H1 (cell line): ENCODE measurements at regions not wholly inside any gene's neighbourhood (a gene's known extent, or its start where the extent isn't known, plus 50 kb on each side); places are given as distances from the start of the nearest gene placed in this dataset.

Experiments
- CTCF ChIA-PET: fragments of 300-600 bp; sonication (Branson Sonifier 250); formaldehyde crosslinking; loops from one replicate; lab custom pipeline; 2021; ENCODE audit not compliant: partially characterized antibody; lab: Charles Lee
- POLR2A ChIA-PET: fragments of 300-600 bp; sonication (Branson Sonifier 250); formaldehyde crosslinking; loops from one replicate; lab custom pipeline; 2021; ENCODE audit warnings: inconsistent platforms; ENCODE audit not compliant: partially characterized antibody; lab: Charles Lee
- DNase-seq, 2 experiments: peaks; one replicate each; pipeline versions ENCODE4 v3.0.0 to v3.0.0-alpha.2; 2010 to 2022; ENCODE audit warnings: low spot score in 2 of 2, low read depth in 1 of 2, mixed read lengths in 1 of 2
- FAIRE-seq: peaks from 2 replicates; lab custom pipeline; 2011; peaks lifted over from hg19 to GRCh38; lab: Jason Lieb, UNC
- H2AFZ ChIP-seq: 2 replicates; pipeline ENCODE4 v1.8.1; 2012; ENCODE audit warnings: low read length, inconsistent platforms
- H2AK5ac ChIP-seq: 2 replicates; pipeline ENCODE4 v1.6.1; 2013; ENCODE audit warnings: low read depth, low read length
- H2BK120ac ChIP-seq: replicated peaks from 2 replicates; pipeline ENCODE3; 2013; ENCODE audit warnings: low read depth, low read length, inconsistent platforms
- H2BK12ac ChIP-seq: 2 replicates; pipeline ENCODE4 v1.6.1; 2013; ENCODE audit warnings: low read depth, low read length
- H2BK15ac ChIP-seq: 2 replicates; pipeline ENCODE4 v1.6.1; 2013; ENCODE audit warnings: low read length
- H2BK20ac ChIP-seq: 2 replicates; pipeline ENCODE4 v1.6.1; 2013; ENCODE audit warnings: low read length
- H2BK5ac ChIP-seq: 2 replicates; pipeline ENCODE4 v1.6.1; 2013; ENCODE audit warnings: low read depth, low read length
- H3K14ac ChIP-seq: 2 replicates; pipeline ENCODE4 v1.6.1; 2013; ENCODE audit warnings: inconsistent platforms; ENCODE audit not compliant: insufficient read length
- H3K18ac ChIP-seq: 2 replicates; pipeline ENCODE4 v1.6.1; 2013; ENCODE audit warnings: low read length; ENCODE audit errors: extremely low read depth
- H3K23ac ChIP-seq: 2 replicates; pipeline ENCODE4 v1.6.1; 2013; ENCODE audit warnings: inconsistent platforms; ENCODE audit not compliant: insufficient read length
- H3K23me2 ChIP-seq: 2 replicates; pipeline ENCODE4 v1.6.1; 2013; ENCODE audit warnings: low read depth, low read length
- H3K27ac ChIP-seq: 2 replicates; pipeline ENCODE4 v1.6.1; 2011; ENCODE audit warnings: low read depth, low read length, inconsistent platforms
- H3K27me3 ChIP-seq, 4 experiments: replicated peaks in 1 of 4; 1 replicate in 1 of 4; 2 replicates in 3 of 4; pipeline versions ENCODE4 v1.6.1 to v1.8.1; 2011 to 2013; ENCODE audit warnings: low read length in 3 of 4, mild to moderate bottlenecking in 3 of 4, inconsistent platforms in 2 of 4, mixed read lengths in 2 of 4, moderate library complexity in 1 of 4; ENCODE audit not compliant: control insufficient read depth in 3 of 4, insufficient read depth in 3 of 4; ENCODE audit errors: extremely low read depth in 1 of 4
- H3K36me3 ChIP-seq, 4 experiments: 2 replicates each; pipeline versions ENCODE4 v1.6.1 to v1.8.1; 2011 to 2013; ENCODE audit warnings: mild to moderate bottlenecking in 4 of 4, low read length in 3 of 4, moderate library complexity in 2 of 4, control low read depth in 1 of 4, inconsistent platforms in 1 of 4; ENCODE audit not compliant: insufficient read depth in 4 of 4, control insufficient read depth in 2 of 4
- H3K4ac ChIP-seq: replicated peaks from 2 replicates; pipeline ENCODE3; 2013; ENCODE audit warnings: low read length, low read depth, mixed read lengths, inconsistent platforms; ENCODE audit not compliant: insufficient read length
- H3K4me1 ChIP-seq, 4 experiments: replicated peaks in 1 of 4; 1 replicate in 1 of 4; 2 replicates in 3 of 4; pipeline versions ENCODE4 v1.6.1 to v1.8.1; 2011 to 2013; ENCODE audit warnings: low read length in 3 of 4, inconsistent platforms in 2 of 4, mixed read lengths in 1 of 4; ENCODE audit not compliant: insufficient read depth in 4 of 4, control insufficient read depth in 3 of 4
- H3K4me2 ChIP-seq, 2 experiments: 2 replicates each; pipeline versions ENCODE4 v1.6.1 to v1.8.1; 2011 to 2013; ENCODE audit warnings: low read depth in 2 of 2, low read length in 2 of 2, control low read depth in 1 of 2, inconsistent platforms in 1 of 2, mild to moderate bottlenecking in 1 of 2; ENCODE audit not compliant: insufficient read depth in 1 of 2
- H3K4me3 ChIP-seq, 4 experiments: fragments of 200-600, 300-600 bp in 1 of 4; sonication (generic), shearing (Covaris generic), sonication (Bioruptor Twin) in 1 of 4; 2 replicates each; pipeline versions ENCODE4 v1.5.1 to v1.8.1; 2011 to 2016; ENCODE audit warnings: low read length in 4 of 4, low read depth in 3 of 4, control low read depth in 2 of 4, inconsistent platforms in 2 of 4, mild to moderate bottlenecking in 2 of 4, mixed read lengths in 1 of 4, moderate library complexity in 1 of 4; ENCODE audit not compliant: insufficient read depth in 2 of 4; ENCODE audit errors: extremely low read depth in 1 of 4
- H3K56ac ChIP-seq: replicated peaks from 2 replicates; pipeline ENCODE3; 2013; ENCODE audit warnings: low read depth, mild to moderate bottlenecking, mixed read lengths, low read length, inconsistent platforms; ENCODE audit not compliant: insufficient read length
- H3K79me1 ChIP-seq: 2 replicates; pipeline ENCODE4 v1.6.1; 2013; ENCODE audit warnings: low read depth, low read length, control low read depth
- H3K79me2 ChIP-seq, 2 experiments: 2 replicates each; pipeline versions ENCODE4 v1.6.1 to v1.8.1; 2012 to 2013; ENCODE audit warnings: low read length in 2 of 2, mild to moderate bottlenecking in 2 of 2, inconsistent platforms in 1 of 2; ENCODE audit not compliant: insufficient read depth in 2 of 2, control insufficient read depth in 1 of 2
- H3K9ac ChIP-seq, 4 experiments: replicated peaks in 1 of 4; 1 replicate in 1 of 4; 2 replicates in 3 of 4; pipeline versions ENCODE4 v1.6.1 to v1.8.1; 2011 to 2013; ENCODE audit warnings: low read depth in 3 of 4, low read length in 3 of 4, control low read depth in 2 of 4, mild to moderate bottlenecking in 2 of 4, moderate library complexity in 2 of 4, inconsistent platforms in 1 of 4; ENCODE audit errors: extremely low read depth in 1 of 4
- H3K9me3 ChIP-seq, 2 experiments: 2 replicates each; pipeline versions ENCODE4 v1.6.1 to v1.8.1; 2012 to 2013; ENCODE audit warnings: mild to moderate bottlenecking in 2 of 2, moderate library complexity in 2 of 2, control low read depth in 1 of 2, inconsistent platforms in 1 of 2, low read depth in 1 of 2, low read length in 1 of 2, mixed read lengths in 1 of 2; ENCODE audit not compliant: insufficient read depth in 2 of 2
- H4K20me1 ChIP-seq, 2 experiments: replicated peaks in 1 of 2; 2 replicates each; pipeline versions ENCODE3 to v1.8.1; 2011 to 2013; ENCODE audit warnings: inconsistent platforms in 2 of 2, low read length in 2 of 2, mild to moderate bottlenecking in 1 of 2; ENCODE audit not compliant: insufficient read depth in 2 of 2, control insufficient read depth in 1 of 2
- H4K5ac ChIP-seq: 2 replicates; pipeline ENCODE4 v1.6.1; 2013; ENCODE audit warnings: low read length, low read depth, mixed read lengths, inconsistent platforms; ENCODE audit not compliant: insufficient read length
- H4K8ac ChIP-seq: 2 replicates; pipeline ENCODE4 v1.8.0; 2013; ENCODE audit warnings: mild to moderate bottlenecking, moderate library complexity, low read length, inconsistent platforms; ENCODE audit not compliant: insufficient read depth; ENCODE audit errors: extremely low read depth
- H4K91ac ChIP-seq: replicated peaks from 2 replicates; pipeline ENCODE3; 2013; ENCODE audit warnings: low read length, mixed read lengths, inconsistent platforms; ENCODE audit not compliant: insufficient read length
- BACH1 ChIP-seq: IDR thresholded peaks from 2 replicates; pipeline ENCODE4 v1.6.1; 2012; ENCODE audit warnings: low read length, improper control_type of control experiment
- CREB1 ChIP-seq: IDR thresholded peaks from 2 replicates; pipeline ENCODE4 v1.6.1; 2012; ENCODE audit warnings: inconsistent platforms
- EP300 ChIP-seq, 2 experiments: IDR thresholded peaks; 1 replicate in 1 of 2; 2 replicates in 1 of 2; pipeline ENCODE4 v1.6.1; 2011 to 2012; ENCODE audit warnings: low read depth in 2 of 2, low read length in 2 of 2, mild to moderate bottlenecking in 2 of 2, borderline replicate concordance in 1 of 2, inconsistent platforms in 1 of 2, moderate library complexity in 1 of 2
- GTF2F1 ChIP-seq: IDR thresholded peaks from 2 replicates; pipeline ENCODE4 v1.6.1; 2012; ENCODE audit warnings: low read depth, low read length, improper control_type of control experiment, borderline replicate concordance
- HDAC2 ChIP-seq, 2 experiments: fragments of 300-600 bp in 1 of 2; sonication (generic) in 1 of 2; IDR thresholded peaks; 2 replicates each; pipeline ENCODE4 v1.6.1; 2011 to 2012; ENCODE audit warnings: low read depth in 2 of 2, low read length in 2 of 2, mild to moderate bottlenecking in 2 of 2, moderate library complexity in 2 of 2, borderline replicate concordance in 1 of 2, inconsistent platforms in 1 of 2
- RNF2 ChIP-seq: fragments of 200-900, 300-1000 bp; sonication (generic); IDR thresholded peaks from 2 replicates; pipeline ENCODE4 v1.7.1; 2016; ENCODE audit warnings: borderline replicate concordance, low read depth, mild to moderate bottlenecking, antibody characterized with exemption, low read length; ENCODE audit not compliant: poor library complexity, severe bottlenecking; ENCODE audit errors: missing control alignments
- SUZ12 ChIP-seq: fragments of 200-600 bp; sonication (generic); IDR thresholded peaks from 2 replicates; pipeline ENCODE4 v1.6.1; 2012; ENCODE audit warnings: mild to moderate bottlenecking, inconsistent platforms, low read length, moderate library complexity, mixed read lengths
- TAF1 ChIP-seq: IDR thresholded peaks from 2 replicates; pipeline ENCODE4 v1.6.1; 2011; ENCODE audit warnings: mild to moderate bottlenecking, low read depth, low read length
- WGBS, 2 experiments: shearing (Covaris generic) in 1 of 2; methylation state at CpG; one replicate each; pipeline versions ENCODE4 v1.1.6 to v1.1.7; 2013 to 2015; ENCODE audit warnings: low lambda C conversion rate in 2 of 2, mixed read lengths in 2 of 2, inconsistent platforms in 1 of 2, low coverage in 1 of 2, missing lambda C conversion rate in 1 of 2; ENCODE audit not compliant: insufficient replicate concordance in 2 of 2, insufficient coverage in 1 of 2, insufficient read length in 1 of 2; ENCODE audit errors: extremely low coverage in 1 of 2, missing lambda C conversion rate in 1 of 2; 5-methylcytosine and 5-hydroxymethylcytosine counted together
- TF ChIP-seq, protein P1 (sequence below), 3 experiments: IDR thresholded peaks; 1 replicate in 2 of 3; 2 replicates in 1 of 3; pipeline versions ENCODE4 v1.5.1 to v1.6.1; 2011; ENCODE audit warnings: low read length in 3 of 3, mild to moderate bottlenecking in 3 of 3, inconsistent platforms in 2 of 3, low read depth in 1 of 3, moderate library complexity in 1 of 3; ENCODE audit not compliant: insufficient read depth in 1 of 3; ENCODE audit errors: control extremely low read depth in 1 of 3
- TF ChIP-seq, protein P2 (sequence below): IDR thresholded peaks from 2 replicates; pipeline ENCODE4 v1.6.1; 2012; ENCODE audit warnings: inconsistent platforms

DNA sequence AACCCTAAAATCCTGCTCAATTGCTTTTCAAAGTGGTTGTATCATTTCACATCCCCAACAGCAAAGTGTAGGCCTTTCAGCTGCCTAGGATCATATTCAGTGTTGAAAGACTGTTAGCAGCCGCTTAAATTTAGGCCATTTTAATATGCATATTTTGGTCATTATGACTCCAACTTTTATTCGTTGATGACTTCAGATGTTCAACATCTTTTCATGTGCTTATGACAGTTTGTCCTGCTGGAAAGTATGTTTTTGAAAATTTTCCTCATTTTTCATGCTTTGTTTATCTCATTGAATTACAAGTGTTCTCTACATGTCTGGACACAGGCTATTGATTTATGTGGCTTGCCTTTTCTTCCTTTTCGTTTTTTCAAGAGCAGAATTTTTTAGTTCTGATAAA lies 244.0 kb downstream of the THBS2 start:
- Histone ChIP-seq H2BK120ac (peak overlapping the region; percentile 83), H3K27ac (no peak overlapping the region), H2AFZ (no peak overlapping the region), H3K14ac (no peak overlapping the region), H3K4me1 (peaks cover 2 to 4% (median 4%) of the 10 kb centered on the region in 4 experiments; a peak in 6 of 7 replicates), H4K5ac (no peak overlapping the region), H3K4me2 (no peak overlapping the region), H3K79me2 (no peaks in the 10 kb centered on the region), H2BK20ac (no peak overlapping the region), H3K9ac (no peak overlapping the region), H3K18ac (no peak overlapping the region), H2BK12ac (no peak overlapping the region), H2BK5ac (no peak overlapping the region), H4K20me1 (no peaks in the 10 kb centered on the region), H3K4ac (no peak overlapping the region), H3K56ac (no peak overlapping the region), H4K8ac (no peak overlapping the region), H3K23me2 (0 out of 2 replicates have a peak, but pooled peaks cover 2% of the 10 kb centered on the region), H2AK5ac (no peak overlapping the region), H3K79me1 (no peaks in the 10 kb centered on the region), H2BK15ac (no peak overlapping the region), H4K91ac (no peak overlapping the region), H3K23ac (no peak overlapping the region), H3K36me3 (peaks cover 0 to 9% (median 0%) of the 10 kb centered on the region in 4 experiments; a peak in 2 of 8 replicates), H3K9me3 (peaks cover 3 to 7% of the 10 kb centered on the region in 2 experiments; a peak in 1 of 4 replicates), H3K4me3 (no peak overlapping the region), H3K27me3 (no peaks in the 10 kb centered on the region)
- DNase-seq (no peak), FAIRE-seq (no peak)
- ChIA-PET POLR2A (no interaction called here), CTCF (interaction anchor here (1.0 to 1.2 kb wide), 2 partner anchors 17 to 134 kb away, joined by 3 read pairs; no protein-coding TSS in a partner anchor)
- WGBS, 2 experiments: 87% methylated on average over 3 of the region's 3 CpGs; no CpG with 5 or more reads in 1 of the 2 experiments
- no peak for TF ChIP-seq BACH1
- TF ChIP-seq EP300 (IDR thresholded peaks at IDR 0.05; ENCODE audit: borderline replicate concordance in 1 of 2, low read depth in 2 of 2, low read length in 2 of 2): no peak
- no peak for TF ChIP-seq CREB1
- no peak for TF ChIP-seq GTF2F1
- TF ChIP-seq RNF2: no peak
- no peak for TF ChIP-seq HDAC2 (IDR thresholded peaks at IDR 0.05; ENCODE audit: borderline replicate concordance in 1 of 2, low read depth in 2 of 2, low read length in 2 of 2)
- TF ChIP-seq, protein P1, sequence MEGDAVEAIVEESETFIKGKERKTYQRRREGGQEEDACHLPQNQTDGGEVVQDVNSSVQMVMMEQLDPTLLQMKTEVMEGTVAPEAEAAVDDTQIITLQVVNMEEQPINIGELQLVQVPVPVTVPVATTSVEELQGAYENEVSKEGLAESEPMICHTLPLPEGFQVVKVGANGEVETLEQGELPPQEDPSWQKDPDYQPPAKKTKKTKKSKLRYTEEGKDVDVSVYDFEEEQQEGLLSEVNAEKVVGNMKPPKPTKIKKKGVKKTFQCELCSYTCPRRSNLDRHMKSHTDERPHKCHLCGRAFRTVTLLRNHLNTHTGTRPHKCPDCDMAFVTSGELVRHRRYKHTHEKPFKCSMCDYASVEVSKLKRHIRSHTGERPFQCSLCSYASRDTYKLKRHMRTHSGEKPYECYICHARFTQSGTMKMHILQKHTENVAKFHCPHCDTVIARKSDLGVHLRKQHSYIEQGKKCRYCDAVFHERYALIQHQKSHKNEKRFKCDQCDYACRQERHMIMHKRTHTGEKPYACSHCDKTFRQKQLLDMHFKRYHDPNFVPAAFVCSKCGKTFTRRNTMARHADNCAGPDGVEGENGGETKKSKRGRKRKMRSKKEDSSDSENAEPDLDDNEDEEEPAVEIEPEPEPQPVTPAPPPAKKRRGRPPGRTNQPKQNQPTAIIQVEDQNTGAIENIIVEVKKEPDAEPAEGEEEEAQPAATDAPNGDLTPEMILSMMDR (IDR thresholded peaks at IDR 0.05; ENCODE audit: control extremely low read depth in 1 of 3, insufficient read depth in 1 of 3, low read depth in 1 of 3, low read length in 3 of 3): no peak
- TF ChIP-seq, protein P2, sequence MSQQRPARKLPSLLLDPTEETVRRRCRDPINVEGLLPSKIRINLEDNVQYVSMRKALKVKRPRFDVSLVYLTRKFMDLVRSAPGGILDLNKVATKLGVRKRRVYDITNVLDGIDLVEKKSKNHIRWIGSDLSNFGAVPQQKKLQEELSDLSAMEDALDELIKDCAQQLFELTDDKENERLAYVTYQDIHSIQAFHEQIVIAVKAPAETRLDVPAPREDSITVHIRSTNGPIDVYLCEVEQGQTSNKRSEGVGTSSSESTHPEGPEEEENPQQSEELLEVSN: no peak
- no peak for TF ChIP-seq TAF1
- no peak for TF ChIP-seq SUZ12
